Testis (tissue), 2 donors: ENCODE measurements at regions not wholly inside any gene's neighbourhood (a gene's known extent, or its start where the extent isn't known, plus 50 kb on each side); places are given as distances from the start of the nearest gene placed in this dataset.

Experiments used
- DNase-seq: peaks from one replicate; pipeline ENCODE4 v3.0.0-alpha.2; 2019
- H3K27ac ChIP-seq, 2 donors: fragments of 200-600 bp; sonication (generic); one replicate each; pipeline ENCODE4 v1.5.1; 2019
- H3K27me3 ChIP-seq: fragments of 200-600 bp; sonication (generic); one replicate; pipeline ENCODE4 v1.5.1; 2019
- H3K36me3 ChIP-seq: fragments of 200-600 bp; sonication (generic); one replicate; pipeline ENCODE4 v1.5.1; 2017; ENCODE audit warnings: low read depth; ENCODE audit errors: missing control alignments
- H3K4me1 ChIP-seq: fragments of 200-600 bp; sonication (generic); one replicate; pipeline ENCODE4 v1.5.1; 2019
- H3K4me3 ChIP-seq, 2 donors: fragments of 200-600 bp; sonication (generic); one replicate each; pipeline ENCODE4 v1.5.1; 2017 to 2019
- H3K9me3 ChIP-seq: fragments of 200-600 bp; sonication (generic); one replicate; pipeline ENCODE4 v1.5.1; 2017
- POLR2A ChIP-seq: fragments of 450-650 bp; IDR thresholded peaks from one replicate; pipeline ENCODE4 v1.6.1; 2017; ENCODE audit warnings: antibody characterized with exemption, mild to moderate bottlenecking, moderate library complexity
- WGBS, 2 donors: methylation state at CpG; one replicate each; pipeline ENCODE4 v1.1.5; 2018; 5-methylcytosine and 5-hydroxymethylcytosine counted together
- intact Hi-C: fragments of 100-400 bp; cut with DNase I; formaldehyde crosslinking; loops from one replicate; pipeline ENCODE4 v1.15.1; 2023; ENCODE audit warnings: low total_unique reads
- TF ChIP-seq, protein P1 (sequence below), 3 experiments: fragments of 450-650 bp in 2 of 3; fragments of 200-600 bp in 1 of 3; sonication (generic) in 1 of 3; IDR thresholded peaks; one replicate each; pipeline ENCODE4 v1.5.1; 2016 to 2019; ENCODE audit warnings: antibody characterized with exemption in 3 of 3, mild to moderate bottlenecking in 2 of 3, moderate library complexity in 1 of 3

DNA sequence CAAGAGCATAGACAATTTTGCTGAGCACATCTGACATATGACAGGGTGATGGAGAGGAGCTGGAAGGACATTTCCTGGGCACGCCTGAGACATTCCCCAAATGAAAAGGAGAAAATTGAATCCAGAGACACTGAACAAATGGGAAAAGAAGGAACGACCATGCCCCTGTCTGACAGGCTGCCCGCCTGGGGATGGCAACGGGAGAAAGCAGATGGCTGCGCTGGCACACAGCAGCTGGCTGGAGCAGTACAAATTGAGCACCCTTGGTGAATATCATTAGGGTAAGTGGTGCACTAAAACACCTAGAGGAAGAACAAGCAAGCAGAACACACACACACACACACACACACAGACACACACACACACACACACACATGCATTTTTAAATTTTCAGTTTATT lies 174.3 kb upstream of the DUSP10 start:
- no peaks in the 10 kb centered on the region for H3K36me3 ChIP-seq
- no peak overlapping the region for H3K4me3 ChIP-seq
- H3K27ac ChIP-seq, result no peak overlapping the region
- intact Hi-C loops, result no loop called here
- no peak for DNase-seq
- 93 to 96% methylated on average over 5 of the region's 5 CpGs for WGBS, 2 donors
- no peaks in the 10 kb centered on the region for H3K9me3 ChIP-seq
- H3K27me3 ChIP-seq, result no peaks in the 10 kb centered on the region
- H3K4me1 ChIP-seq, result no peaks in the 10 kb centered on the region
- TF ChIP-seq, protein P1, sequence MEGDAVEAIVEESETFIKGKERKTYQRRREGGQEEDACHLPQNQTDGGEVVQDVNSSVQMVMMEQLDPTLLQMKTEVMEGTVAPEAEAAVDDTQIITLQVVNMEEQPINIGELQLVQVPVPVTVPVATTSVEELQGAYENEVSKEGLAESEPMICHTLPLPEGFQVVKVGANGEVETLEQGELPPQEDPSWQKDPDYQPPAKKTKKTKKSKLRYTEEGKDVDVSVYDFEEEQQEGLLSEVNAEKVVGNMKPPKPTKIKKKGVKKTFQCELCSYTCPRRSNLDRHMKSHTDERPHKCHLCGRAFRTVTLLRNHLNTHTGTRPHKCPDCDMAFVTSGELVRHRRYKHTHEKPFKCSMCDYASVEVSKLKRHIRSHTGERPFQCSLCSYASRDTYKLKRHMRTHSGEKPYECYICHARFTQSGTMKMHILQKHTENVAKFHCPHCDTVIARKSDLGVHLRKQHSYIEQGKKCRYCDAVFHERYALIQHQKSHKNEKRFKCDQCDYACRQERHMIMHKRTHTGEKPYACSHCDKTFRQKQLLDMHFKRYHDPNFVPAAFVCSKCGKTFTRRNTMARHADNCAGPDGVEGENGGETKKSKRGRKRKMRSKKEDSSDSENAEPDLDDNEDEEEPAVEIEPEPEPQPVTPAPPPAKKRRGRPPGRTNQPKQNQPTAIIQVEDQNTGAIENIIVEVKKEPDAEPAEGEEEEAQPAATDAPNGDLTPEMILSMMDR (IDR thresholded peaks at IDR 0.05), result no peak
- TF ChIP-seq POLR2A, result no peak

DNA sequence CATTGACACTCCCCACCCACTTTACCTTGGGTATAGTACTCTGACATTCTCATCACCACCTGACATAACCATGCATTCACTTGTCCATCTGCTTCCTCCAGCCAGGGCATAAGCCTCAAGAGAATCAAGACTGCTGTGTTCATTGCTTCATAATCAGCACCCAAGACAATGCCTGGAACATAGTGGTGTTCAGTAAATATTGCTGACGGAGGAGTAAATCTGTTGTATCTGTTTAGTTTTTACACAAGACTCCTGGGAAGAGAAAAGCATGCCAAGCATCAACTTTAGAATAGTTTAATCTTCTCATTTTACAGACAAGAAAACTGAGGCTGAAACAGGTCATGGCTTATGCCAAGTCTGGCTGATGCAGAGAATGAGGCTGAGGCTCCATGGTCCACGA lies 173.9 kb upstream of the DUSP10 start:
- intact Hi-C loops, result no loop called here
- Histone ChIP-seq H3K4me1 (no peaks in the 10 kb centered on the region), H3K9me3 (no peaks in the 10 kb centered on the region), H3K27me3 (no peaks in the 10 kb centered on the region), H3K27ac (no peak overlapping the region), H3K36me3 (no peaks in the 10 kb centered on the region), H3K4me3 (no peak overlapping the region)
- WGBS, 2 donors, result 86 to 94% methylated on average over 2 of the region's 2 CpGs
- TF ChIP-seq, protein P1 (IDR thresholded peaks at IDR 0.05), result no peak
- no peak for TF ChIP-seq POLR2A
- DNase-seq, result no peak

DNA sequence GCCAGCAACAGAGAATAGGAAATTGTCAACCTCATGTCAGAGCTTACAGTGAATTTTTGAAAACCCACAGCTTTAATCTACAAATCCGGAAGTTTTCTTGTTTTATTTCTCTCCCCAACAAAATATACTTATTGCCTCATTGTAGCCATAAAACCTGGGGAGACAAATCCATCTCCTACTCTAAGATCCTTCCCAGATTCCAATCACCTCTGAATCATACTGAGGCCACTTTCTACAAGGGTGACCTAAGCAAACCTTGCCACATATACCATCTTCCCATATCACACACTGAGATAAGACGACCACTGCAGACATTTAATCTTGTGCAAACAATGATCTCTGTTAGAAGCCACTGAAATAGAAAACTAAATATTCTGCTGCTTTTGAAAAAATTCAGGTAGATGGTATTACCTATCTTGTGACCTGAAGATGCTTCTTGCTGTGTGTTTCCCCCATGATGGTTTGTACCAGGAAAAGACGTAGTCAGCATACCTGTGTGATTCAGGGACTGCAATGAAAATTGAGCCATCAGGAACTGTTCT lies 171.5 kb upstream of the DUSP10 start:
- no peak for DNase-seq
- Histone ChIP-seq H3K27ac (no peak overlapping the region), H3K4me3 (no peak overlapping the region), H3K36me3 (no peaks in the 10 kb centered on the region), H3K4me1 (no peaks in the 10 kb centered on the region), H3K9me3 (no peaks in the 10 kb centered on the region), H3K27me3 (no peaks in the 10 kb centered on the region)
- intact Hi-C loops, result no loop called here
- WGBS, 2 donors, result 80 to 83% methylated on average over 3 of the region's 3 CpGs
- TF ChIP-seq, protein P1 (IDR thresholded peaks at IDR 0.05), result no peak
- no peak for TF ChIP-seq POLR2A

DNA sequence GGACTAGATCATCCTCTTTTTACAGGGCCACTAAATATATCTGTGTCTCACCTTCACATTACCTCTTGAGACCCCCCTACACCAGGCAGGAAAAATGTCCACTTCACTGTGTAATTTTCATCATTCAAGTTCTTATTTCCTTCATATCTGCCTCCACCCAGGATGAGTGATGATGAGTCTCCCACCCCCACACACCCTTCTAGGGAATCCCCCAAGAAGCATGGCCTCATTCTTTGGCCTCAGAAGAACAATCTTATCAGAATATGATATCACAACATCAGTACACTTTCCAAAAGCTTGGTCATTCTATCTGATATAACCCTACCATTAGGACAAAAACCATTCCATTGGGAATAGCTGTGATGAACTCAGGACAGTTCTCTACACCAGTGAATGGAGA lies 170.3 kb upstream of the DUSP10 start:
- H3K36me3 ChIP-seq, result no peaks in the 10 kb centered on the region
- H3K9me3 ChIP-seq, result no peaks in the 10 kb centered on the region
- no peaks in the 10 kb centered on the region for H3K27me3 ChIP-seq
- no peak overlapping the region for H3K27ac ChIP-seq
- H3K4me1 ChIP-seq, result no peaks in the 10 kb centered on the region
- no peak for TF ChIP-seq POLR2A
- TF ChIP-seq, protein P1 (IDR thresholded peaks at IDR 0.05), result no peak
- DNase-seq, result no peak
- H3K4me3 ChIP-seq, result no peak overlapping the region
- intact Hi-C loops, result no loop called here

DNA sequence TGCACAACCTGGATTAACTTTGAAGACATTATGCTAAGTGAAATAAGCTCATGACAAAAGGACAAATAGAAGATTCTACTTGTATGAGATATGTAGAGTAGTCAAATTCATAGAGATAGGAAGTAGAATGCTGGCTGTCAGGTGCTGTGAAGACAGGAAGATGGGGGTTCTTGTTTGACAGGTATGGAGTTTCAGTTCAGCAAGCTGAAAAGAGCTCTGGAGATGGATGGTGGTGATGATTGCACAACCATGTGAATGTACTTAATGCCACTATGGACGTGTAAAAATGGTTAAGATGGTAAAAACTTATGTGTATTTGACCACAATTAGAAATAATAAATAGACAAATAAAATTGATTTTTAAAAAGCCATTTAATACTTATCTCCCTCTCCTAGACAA lies 169.8 kb upstream of the DUSP10 start:
- intact Hi-C loops, result no loop called here
- WGBS, 2 donors, result 84 to 93% methylated on average over 1 of the region's 1 CpG
- H3K36me3 ChIP-seq, result no peaks in the 10 kb centered on the region
- no peak overlapping the region for H3K4me3 ChIP-seq
- H3K27ac ChIP-seq, result no peak overlapping the region
- DNase-seq, result no peak
- no peaks in the 10 kb centered on the region for H3K4me1 ChIP-seq
- H3K9me3 ChIP-seq, result no peaks in the 10 kb centered on the region
- H3K27me3 ChIP-seq, result no peaks in the 10 kb centered on the region
- no peak for TF ChIP-seq POLR2A
- TF ChIP-seq, protein P1 (IDR thresholded peaks at IDR 0.05), result no peak
